Left cardiac atrium (tissue), 4 donors: ENCODE measurements at regions not wholly inside any gene's neighbourhood (a gene's known extent, or its start where the extent isn't known, plus 50 kb on each side); places are given as distances from the start of the nearest gene placed in this dataset.
A peak's percentile ranks its signal among the peaks of the same experiment; 100 is the strongest.

ENCODE experiments used
- ATAC-seq, 2 donors: fragments of 200-7000 bp; cut with Tn5 transposase; one replicate each; pipeline ENCODE4 v1.9.1; 2020; ENCODE audit warnings: mild to moderate bottlenecking in 2 of 2, moderate library complexity in 2 of 2
- DNase-seq: peaks from one replicate; pipeline ENCODE4 v3.0.0-alpha.2; 2020
- intact Hi-C, 2 donors: fragments of 100-400 bp; cut with DNase I; formaldehyde crosslinking; loops; one replicate each; pipeline versions ENCODE4 v1.14.1 to v1.15.1; 2022 to 2023
- donor health status: DM: no; HTN: yes; CAD: no.
- donor health status: DM: no; HTN: yes; CAD: no; lungs with severe emphysema.
- donor health status: DM: yes; HTN: yes; CAD: no.
- donor health status: Dilated cardiomyopathy.

DNA sequence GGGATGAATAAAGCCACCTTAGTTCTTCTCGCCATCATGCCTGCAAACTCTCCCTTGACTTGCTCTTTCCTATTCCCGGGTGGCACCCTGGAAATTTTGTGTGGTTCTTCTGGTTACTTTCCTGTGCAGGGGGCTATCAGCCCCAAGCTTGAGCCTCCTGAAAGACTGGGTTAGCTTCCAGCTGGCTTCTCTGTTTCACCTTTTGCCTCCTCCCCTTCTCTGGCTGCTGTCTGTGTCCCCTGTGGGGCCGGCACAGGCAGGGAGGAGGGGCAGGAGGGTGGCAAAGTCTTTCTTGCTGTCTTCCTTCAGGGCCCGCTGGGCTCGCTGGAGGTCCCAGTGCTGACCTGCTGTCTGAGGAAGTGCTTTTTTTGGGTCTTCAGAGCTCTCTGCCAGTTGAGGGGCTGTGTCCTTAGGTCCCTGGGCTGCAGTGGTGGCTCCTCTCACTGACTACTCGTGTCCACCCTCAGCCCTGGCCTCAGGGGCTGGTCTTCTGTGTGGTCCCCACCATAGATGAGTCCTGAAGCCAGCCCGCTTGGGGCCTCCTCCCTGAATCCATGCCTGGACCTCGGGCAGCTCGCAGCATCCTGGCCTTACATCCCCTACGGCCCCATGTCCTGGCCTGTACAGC lies 196.5 kb downstream of the KLF13 start:
- ATAC-seq (no peak), DNase-seq (no peak)
- intact Hi-C loops: no loop called here

GRCh38 chr15:31523655-31524049 lies 197.0 kb downstream of the KLF13 start:
- no peak for DNase-seq
- no peak for ATAC-seq
- intact Hi-C loops: no loop called here

DNA sequence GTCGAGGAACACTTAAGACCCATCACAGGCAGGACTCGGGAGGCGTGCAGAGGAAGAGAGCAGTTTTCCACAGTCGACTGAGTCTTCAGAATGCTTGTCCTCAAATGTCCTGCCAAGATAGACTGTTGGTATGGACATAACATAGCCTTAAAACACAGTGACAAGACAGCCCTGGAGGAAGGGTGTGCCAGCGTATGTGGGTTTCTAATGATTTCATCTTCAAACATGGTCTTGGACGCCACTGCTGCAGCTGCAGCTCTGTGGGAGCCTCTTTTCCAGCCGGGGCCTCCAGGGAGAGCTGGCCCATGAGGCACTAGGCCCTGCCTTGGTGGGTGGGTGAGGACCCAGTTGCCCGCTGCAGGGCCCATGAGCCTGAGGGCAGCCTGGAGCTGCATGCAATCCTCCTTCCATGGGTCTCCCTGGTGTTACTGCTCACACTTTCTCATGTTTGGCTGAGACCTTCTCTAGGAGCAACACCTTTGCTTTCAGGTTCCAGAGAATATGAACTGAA lies 198.6 kb downstream of the KLF13 start:
- ATAC-seq (no peak), DNase-seq (no peak)

GRCh38 chr15:31525988-31526665 lies 199.5 kb downstream of the KLF13 start:
- intact Hi-C loops: no loop called here
- ATAC-seq (no peak), DNase-seq (no peak)

More for the DNA sequence above, 198.6 kb downstream of the KLF13 start:
- intact Hi-C loops: no loop called here

GRCh38 chr15:31526916-31527690 lies 200.5 kb downstream of the KLF13 start:
- ATAC-seq: no peak
- intact Hi-C loops: no loop called here
- DNase-seq: no peak

DNA sequence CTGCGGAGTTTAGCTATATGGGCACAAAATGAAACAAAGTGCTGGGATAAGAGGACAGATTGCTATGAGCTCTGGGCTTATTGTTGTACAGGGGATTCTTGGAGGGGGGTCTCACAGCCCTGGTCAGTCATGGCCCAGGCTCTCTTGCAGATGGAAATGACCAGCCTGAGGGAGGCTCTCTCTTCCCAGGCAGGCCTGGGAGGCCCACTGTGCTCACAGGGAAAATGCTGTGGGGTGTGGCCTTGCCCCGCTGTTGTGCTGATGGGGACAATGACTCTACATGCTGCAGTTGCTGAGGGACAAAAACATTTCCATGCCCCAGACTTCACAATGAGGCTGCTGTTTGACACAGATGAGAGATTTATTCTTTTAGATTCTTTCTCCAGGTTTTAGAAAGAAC lies 202.2 kb downstream of the KLF13 start:
- intact Hi-C loops: no loop called here
- no peak for ATAC-seq

DNA sequence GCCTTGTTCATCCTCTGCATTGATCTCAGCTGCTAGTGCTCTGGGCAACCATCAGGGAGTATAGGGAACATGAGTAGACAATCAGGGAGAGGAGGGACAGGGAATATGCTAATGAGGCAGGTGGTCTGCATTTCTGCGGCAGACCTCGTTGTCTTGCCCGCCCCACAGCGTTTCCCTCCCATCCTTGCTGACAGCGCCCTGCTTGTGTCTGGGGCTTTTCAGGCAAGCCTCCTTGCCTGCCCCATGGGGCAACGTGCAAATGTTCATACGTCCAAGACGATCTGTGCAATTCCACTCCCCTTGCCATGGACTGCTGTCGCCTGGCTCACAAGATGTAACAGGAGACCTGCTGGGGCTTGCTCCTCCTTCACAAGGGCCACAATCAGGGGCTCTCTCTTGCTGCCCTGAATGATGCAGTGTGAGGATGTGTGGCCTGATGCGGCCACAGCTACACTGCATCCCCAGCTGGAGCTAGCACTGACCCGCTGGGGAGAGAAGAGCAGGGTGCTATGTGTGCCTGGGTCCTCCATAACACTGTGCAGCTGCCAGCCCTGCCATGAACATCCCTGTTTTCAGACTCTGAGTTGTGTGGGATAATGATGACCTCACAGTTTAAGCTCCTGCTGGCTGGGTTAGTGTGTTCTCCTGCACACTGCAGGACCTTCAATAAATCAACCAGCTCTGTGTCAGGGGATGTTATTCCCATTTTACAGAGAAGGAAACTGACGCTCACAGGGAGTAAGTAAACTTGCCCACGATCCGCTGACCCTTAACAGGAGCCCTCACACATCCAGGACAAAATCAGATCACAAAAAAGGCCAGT lies 211.3 kb downstream of the KLF13 start:
- intact Hi-C loops: no loop called here
- ATAC-seq (no peak), DNase-seq (no peak)

More for the DNA sequence above, 202.2 kb downstream of the KLF13 start:
- no peak for DNase-seq

- intact Hi-C loops: no loop called here
- ATAC-seq (no peak), DNase-seq (no peak)
These were observed 214.0 kb downstream of the KLF13 start for GRCh38 chr15:31540633-31541032.

DNA sequence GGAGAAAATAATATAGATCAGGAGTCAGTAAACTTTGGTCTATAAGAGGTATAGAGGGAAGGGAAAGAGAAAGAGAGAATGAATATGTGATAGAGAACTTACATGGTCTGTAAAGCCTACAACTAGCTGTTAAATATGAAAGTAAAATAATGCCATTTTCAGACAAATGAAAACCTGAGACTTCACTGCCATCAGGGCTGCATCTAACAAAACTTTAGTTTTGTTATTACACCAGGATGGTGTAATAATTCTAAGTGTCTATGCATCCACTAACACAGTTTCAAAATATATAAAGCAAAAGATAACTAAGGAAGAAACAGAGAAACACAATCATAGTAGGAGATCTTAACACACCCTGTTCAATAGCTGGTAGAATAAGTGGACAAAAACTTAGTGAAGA lies 217.7 kb downstream of the KLF13 start:
- no peak for ATAC-seq
- intact Hi-C loops: no loop called here
- no peak for DNase-seq

DNA sequence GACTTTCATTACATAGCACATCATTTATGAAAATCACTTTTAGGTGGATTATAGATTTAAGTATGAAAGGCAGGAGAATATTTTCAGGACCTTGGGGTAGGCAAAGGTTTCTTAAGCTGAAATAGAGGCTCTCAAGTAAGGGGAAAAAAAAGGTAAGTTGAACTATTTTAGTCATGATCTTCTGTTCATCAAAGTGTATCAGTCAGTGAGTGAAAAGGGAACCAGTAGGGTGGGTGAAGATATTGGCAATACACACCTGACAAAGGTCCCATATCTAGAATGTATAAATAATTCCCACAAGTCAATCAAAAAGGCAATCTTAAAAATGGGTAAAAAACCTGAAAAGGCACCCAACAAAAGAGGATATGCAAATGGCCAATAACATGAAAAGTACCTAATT lies 218.6 kb downstream of the KLF13 start:
- DNase-seq: no peak
- no peak for ATAC-seq
- intact Hi-C loops: no loop called here

- ATAC-seq (no peak), DNase-seq (no peak)
- intact Hi-C loops: loop anchor here in 1 of 2 donors (10.0 kb wide), 1 partner anchor 56 kb away; no protein-coding TSS in a partner anchor
These were observed 223.8 kb downstream of the KLF13 start for GRCh38 chr15:31550211-31550977.

GRCh38 chr15:31551323-31551722 lies 224.7 kb downstream of the KLF13 start:
- DNase-seq: no peak
- ATAC-seq: no peak
- intact Hi-C loops: loop anchor here in 1 of 2 donors (10.0 kb wide), 1 partner anchor 57 kb away; no protein-coding TSS in a partner anchor

- ATAC-seq: no peak
- no peak for DNase-seq
- intact Hi-C loops: loop anchor here in 1 of 2 donors (10.0 kb wide), 1 partner anchor 58 kb away; no protein-coding TSS in a partner anchor
These were observed 226.0 kb downstream of the KLF13 start for GRCh38 chr15:31552482-31553099.

DNA sequence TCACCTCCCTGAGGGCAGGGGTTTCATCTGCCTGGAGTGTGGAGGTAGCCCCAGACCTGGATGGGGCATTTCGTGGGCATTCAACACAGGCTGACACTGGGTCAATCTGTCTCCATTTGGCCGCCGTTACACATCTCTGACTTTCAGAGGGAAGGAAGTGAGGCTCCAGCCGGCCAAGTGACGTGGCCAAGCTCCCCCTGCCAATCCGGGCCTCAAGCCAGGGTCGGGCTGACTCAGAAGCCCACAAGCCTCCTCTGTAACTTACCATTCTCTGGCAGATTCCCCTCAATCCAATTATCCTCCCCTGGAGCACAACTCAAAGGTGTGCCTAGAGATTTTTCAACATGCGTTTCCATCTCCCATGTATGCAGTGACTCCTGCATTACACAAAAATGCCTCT lies 227.6 kb downstream of the KLF13 start:
- ATAC-seq (peak; percentile 85 to 92), DNase-seq (peak; percentile 64)
- intact Hi-C loops: loop anchor here in 1 of 2 donors (10.0 kb wide), 1 partner anchor 59 kb away; no protein-coding TSS in a partner anchor

GRCh38 chr15:31555022-31555421 lies 228.4 kb downstream of the KLF13 start:
- ATAC-seq: no peak
- intact Hi-C loops: loop anchor here in 1 of 2 donors (10.0 kb wide), 1 partner anchor 60 kb away; no protein-coding TSS in a partner anchor
- no peak for DNase-seq

DNA sequence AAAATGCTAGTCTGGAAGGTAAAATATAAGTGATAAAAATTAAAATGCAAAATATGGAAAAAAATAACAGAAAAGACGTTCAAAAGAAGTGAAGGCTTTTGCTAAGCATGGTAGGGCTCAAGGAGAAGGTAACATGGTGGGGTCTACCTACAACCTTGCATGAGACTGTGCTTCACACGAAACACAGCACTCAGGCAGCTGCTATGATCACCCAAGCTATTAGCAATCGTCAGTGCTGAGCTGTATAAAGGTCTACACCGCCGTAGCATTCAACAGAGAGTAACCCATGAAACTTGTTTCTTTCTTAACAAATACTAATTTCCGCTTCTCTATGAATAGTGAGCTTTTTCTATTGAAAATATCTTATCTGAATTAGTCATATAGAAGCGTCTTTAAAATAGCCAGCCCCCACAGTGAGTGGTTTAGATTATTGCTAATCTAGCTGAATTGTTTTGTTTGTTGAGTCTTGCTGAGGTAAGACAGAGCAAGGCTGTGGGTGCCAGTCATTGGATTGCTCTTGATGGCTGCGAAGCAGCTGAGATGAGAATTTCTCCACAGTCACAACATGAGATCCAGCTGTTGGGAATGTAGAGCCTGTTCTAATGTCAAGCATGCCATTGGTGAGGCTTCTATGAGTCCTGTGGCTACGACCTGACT lies 230.0 kb downstream of the KLF13 start:
- ATAC-seq (no peak), DNase-seq (no peak)
- intact Hi-C loops: loop anchor here in 1 of 2 donors (10.0 kb wide), 1 partner anchor 62 kb away; no protein-coding TSS in a partner anchor

DNA sequence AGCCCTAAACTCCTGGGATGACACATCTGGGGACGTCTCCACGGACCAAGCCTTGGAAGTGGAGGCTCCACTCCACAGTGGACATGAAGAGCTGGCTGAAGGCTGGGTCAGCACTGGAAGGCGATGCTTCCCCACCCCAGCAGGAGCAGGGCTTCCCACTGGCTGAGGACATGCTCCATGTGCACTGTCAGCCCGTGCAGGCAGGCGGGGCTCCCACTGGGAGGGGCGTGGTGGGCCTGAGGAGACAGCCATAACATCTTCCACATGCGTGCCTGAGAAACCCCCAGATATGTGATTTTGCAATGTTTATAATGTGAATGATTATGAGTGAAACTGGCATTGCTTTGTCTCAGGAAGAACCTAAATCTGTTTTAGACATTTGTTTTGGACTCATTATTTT lies 231.3 kb downstream of the KLF13 start:
- intact Hi-C loops: loop anchor here in 1 of 2 donors (10.0 kb wide), 1 partner anchor 63 kb away; no protein-coding TSS in a partner anchor
- ATAC-seq (no peak), DNase-seq (no peak)
